Raji (cell line): ENCODE measurements at regions not wholly inside any gene's neighbourhood (a gene's known extent, or its start where the extent isn't known, plus 50 kb on each side); places are given as distances from the start of the nearest gene placed in this dataset.

Experiments used
- POLR2A ChIP-seq: IDR thresholded peaks from 2 replicates; pipeline ENCODE4 v1.6.1; 2011; ENCODE audit warnings: low read depth, low read length, control low read depth; ENCODE audit not compliant: insufficient read depth

GRCh38 chr1:93778457-93778856, 96.8 kb upstream of the BCAR3 start:
- no peak for TF ChIP-seq POLR2A

DNA sequence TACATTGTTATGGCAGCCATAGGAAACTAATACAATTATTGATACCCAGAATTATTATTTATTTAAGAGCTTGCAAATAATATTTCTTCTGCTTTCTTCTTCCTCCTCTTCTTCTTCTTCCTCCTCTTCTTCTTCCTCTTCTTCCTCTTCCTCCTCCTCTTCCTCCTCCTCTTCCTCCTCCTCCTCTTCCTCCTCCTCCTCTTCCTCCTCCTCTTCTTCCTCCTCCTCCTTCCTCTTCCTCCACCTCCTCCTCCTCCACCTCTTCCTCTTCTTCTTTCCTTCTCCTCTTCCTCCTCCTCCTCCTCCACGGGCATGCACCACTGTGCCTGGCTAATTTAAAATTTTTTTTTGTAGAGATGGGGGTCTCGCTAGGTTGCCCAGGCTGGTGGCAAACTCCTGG, 95.6 kb upstream of the BCAR3 start:
- TF ChIP-seq POLR2A = no peak

GRCh38 chr1:93776728-93777127, 95.1 kb upstream of the BCAR3 start:
- no peak for TF ChIP-seq POLR2A

DNA sequence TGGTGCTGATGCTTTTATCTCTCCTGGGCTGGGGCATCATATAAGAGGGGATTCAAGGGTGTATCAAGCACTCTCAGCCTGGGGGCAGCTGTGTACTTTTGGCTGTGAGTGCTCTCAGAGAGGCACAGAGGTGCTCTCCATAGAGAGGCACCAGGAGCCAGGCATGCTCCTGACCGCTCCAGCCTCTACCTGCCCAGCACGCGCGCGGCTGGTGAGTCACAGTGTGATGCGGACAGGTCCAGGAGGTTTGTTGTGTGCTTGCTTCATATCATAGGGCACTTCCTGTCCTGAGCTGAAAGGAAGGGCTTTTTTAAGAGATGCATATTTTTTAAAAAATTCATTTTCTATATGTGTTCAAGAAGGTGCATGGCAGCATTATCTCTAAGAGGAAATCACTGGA, 93.6 kb upstream of the BCAR3 start:
- no peak for TF ChIP-seq POLR2A

- TF ChIP-seq POLR2A = no peak
Measured at GRCh38 chr1:93774707-93775106, 93.1 kb upstream of the BCAR3 start.

DNA sequence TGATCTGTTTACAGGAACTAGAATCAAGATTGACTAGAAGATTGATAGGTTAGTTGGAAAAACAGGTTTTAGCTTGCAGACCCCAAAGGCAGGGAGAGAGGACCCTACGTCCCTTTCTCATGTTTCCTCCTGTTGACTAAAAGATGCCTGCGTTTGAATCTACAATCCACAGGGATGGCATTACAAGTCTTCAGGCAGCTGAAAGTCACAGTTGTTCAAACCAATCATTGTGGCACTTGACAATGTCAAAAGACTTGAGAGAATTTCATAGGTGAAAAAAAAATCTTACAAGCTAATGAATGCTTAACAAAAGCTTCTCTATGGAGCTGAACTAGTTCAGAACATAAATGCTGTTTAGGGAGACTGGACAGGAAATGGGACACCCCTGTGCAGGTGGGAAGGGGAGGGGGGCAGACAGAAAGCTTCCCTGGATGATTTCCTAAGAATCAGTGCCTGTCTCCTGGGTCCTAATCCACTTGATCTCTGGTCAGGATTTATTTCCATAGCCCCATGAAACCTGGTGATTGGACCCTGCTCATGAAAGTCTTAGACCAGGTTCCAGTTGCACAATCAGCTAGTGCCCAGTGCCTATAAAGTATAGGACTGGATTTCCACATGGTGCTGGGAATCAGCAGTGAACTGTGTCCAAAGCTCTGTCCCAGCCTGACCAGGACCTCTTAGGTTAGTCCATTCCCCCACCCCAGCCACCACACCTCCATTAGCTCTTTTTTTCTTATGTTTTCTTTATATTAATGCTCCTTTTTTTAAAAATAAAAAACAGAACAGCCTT, 91.6 kb upstream of the BCAR3 start:
- TF ChIP-seq POLR2A = no peak

GRCh38 chr1:93771843-93772242, 90.2 kb upstream of the BCAR3 start:
- TF ChIP-seq POLR2A = no peak

DNA sequence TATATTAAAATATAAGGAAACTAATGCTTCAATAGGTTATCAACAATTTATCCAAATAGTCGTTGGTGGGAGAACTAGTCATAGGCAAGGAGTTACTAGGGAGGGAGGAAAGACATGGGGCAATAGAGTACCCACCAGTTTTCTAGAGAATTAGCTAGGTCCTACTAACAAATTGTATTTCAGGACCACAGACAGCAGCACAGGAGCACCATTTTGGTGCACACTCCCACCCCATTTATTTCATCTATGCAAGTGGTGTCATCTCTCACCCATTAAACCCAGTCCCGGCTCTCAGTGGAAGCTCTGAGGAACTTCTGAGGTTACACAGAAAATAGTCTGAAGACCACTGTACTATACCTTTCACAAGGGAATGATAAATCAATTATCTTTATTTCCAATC, 89.0 kb upstream of the BCAR3 start:
- TF ChIP-seq POLR2A = no peak

GRCh38 chr1:93769777-93770176, 88.1 kb upstream of the BCAR3 start:
- TF ChIP-seq POLR2A = no peak

GRCh38 chr1:93768380-93768863, 86.8 kb upstream of the BCAR3 start:
- TF ChIP-seq POLR2A = no peak

DNA sequence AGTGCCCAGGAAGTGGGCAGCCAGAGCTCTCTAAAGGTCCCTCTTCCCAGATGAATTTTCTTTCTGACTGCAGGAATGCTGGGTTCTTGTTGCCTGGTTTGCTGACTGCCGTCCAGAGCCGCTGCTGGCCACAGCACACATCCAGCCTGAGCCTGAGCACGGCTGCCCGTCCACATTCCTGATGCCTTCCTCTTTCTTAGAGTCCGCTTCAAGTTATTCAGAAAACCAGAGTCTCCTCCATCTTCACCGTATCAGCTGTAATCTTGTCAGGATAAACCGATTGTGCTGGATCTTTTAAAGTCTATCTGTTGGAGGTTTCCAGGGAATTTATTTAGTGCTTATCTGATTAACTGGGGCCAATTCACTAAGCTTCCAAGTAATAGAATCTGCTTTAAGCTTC, 84.8 kb upstream of the BCAR3 start:
- TF ChIP-seq POLR2A = no peak

GRCh38 chr1:93765099-93765498, 83.5 kb upstream of the BCAR3 start:
- no peak for TF ChIP-seq POLR2A

- TF ChIP-seq POLR2A = no peak
Measured at GRCh38 chr1:93764366-93764750, 82.7 kb upstream of the BCAR3 start.

DNA sequence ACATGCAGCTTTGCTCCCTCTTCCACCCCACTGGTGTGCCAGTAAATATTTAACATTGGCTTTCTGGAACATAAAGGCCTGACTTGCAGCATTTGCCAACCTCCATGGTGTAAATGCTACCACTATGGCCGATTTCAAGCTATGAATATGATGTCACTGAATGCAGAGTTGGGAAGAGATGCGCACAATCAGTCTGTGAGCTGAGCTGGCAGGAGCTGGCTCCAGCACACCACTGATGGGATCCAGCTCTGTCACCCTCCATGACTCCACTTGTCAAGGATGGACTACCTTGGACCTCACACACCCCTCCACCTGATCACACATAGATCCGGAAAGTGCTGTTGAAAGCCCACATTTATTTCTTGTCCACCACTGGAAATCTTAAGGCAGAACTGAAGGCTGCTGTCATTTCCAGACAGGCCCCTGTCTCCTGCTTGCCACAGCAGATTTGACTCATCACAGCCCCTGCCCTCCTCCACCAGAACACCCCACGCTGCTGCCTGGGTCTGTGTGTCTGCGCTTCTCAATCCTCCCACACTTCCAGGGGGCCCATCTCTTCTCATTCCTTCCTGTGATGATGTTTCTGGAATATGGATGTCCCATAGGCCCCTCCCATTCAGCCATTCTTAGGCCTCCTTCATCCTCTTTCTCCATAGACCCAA, 82.2 kb upstream of the BCAR3 start:
- no peak for TF ChIP-seq POLR2A

DNA sequence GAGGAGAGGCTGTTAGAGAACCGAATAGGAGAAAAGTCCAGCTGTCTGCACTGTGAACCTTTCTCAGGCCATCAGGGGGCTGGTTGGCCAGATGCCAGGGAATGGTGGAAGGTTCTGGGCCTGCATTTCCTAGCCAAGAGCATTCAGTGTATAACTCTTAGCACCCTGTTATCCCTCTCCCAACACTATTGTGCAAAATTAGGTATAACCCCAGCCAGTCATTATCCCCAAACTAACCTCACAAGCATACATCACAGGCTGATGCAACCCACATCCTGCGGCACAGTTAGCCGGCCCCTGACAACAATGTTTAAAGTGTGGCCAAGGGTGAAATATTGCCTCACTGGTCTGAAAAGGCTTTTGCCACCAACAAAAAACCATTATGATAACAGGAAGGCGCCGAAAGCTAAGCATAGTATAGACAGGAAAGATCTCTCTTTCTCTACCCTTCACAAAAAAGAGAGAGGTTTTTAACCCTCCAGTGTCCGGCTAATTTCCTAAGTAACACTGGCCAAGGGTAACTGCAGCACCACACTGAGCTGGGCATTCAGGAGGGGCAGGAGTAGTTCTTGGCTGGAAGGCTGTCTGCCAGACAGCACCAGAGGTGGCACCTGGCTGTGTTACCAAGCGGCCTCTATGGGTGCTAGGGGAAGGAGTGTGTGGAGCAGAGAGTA, 77.3 kb upstream of the BCAR3 start:
- TF ChIP-seq POLR2A = no peak

GRCh38 chr1:93757256-93758036, 75.8 kb upstream of the BCAR3 start:
- TF ChIP-seq POLR2A = no peak

DNA sequence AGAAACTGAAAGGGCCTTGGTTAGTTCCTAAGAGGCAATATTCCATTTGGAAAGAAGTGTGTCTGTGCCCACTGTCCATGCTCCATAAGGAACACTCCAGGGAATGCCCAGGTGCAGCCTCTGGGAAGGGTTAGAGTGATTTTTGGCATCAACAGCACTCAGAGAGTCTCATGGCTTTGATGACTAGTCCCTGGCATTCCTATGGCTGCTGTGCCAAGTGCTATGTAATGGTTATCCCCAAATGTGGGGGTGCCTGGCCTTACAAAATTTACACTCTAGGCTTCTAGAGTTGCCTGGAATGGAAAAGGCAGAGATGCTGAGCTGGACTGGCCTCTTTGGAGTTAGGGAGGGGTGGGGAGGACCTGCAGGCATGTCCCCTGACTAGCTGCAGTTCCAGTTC, 75.0 kb upstream of the BCAR3 start:
- no peak for TF ChIP-seq POLR2A
